H1 (cell line): ENCODE measurements at regions not wholly inside any gene's neighbourhood (a gene's known extent, or its start where the extent isn't known, plus 50 kb on each side); places are given as distances from the start of the nearest gene placed in this dataset.

ENCODE experiments used
- CTCF ChIA-PET: fragments of 300-600 bp; sonication (Branson Sonifier 250); formaldehyde crosslinking; loops from one replicate; lab custom pipeline; 2021; ENCODE audit not compliant: partially characterized antibody; lab: Charles Lee
- POLR2A ChIA-PET: fragments of 300-600 bp; sonication (Branson Sonifier 250); formaldehyde crosslinking; loops from one replicate; lab custom pipeline; 2021; ENCODE audit warnings: inconsistent platforms; ENCODE audit not compliant: partially characterized antibody; lab: Charles Lee
- DNase-seq, 2 experiments: peaks; one replicate each; pipeline versions ENCODE4 v3.0.0 to v3.0.0-alpha.2; 2010 to 2022; ENCODE audit warnings: low spot score in 2 of 2, low read depth in 1 of 2, mixed read lengths in 1 of 2
- FAIRE-seq: peaks from 2 replicates; lab custom pipeline; 2011; peaks lifted over from hg19 to GRCh38; lab: Jason Lieb, UNC
- H2AFZ ChIP-seq: 2 replicates; pipeline ENCODE4 v1.8.1; 2012; ENCODE audit warnings: low read length, inconsistent platforms
- H2AK5ac ChIP-seq: 2 replicates; pipeline ENCODE4 v1.6.1; 2013; ENCODE audit warnings: low read depth, low read length
- H2BK120ac ChIP-seq: replicated peaks from 2 replicates; pipeline ENCODE3; 2013; ENCODE audit warnings: low read depth, low read length, inconsistent platforms
- H2BK12ac ChIP-seq: 2 replicates; pipeline ENCODE4 v1.6.1; 2013; ENCODE audit warnings: low read depth, low read length
- H2BK15ac ChIP-seq: 2 replicates; pipeline ENCODE4 v1.6.1; 2013; ENCODE audit warnings: low read length
- H2BK20ac ChIP-seq: 2 replicates; pipeline ENCODE4 v1.6.1; 2013; ENCODE audit warnings: low read length
- H2BK5ac ChIP-seq: 2 replicates; pipeline ENCODE4 v1.6.1; 2013; ENCODE audit warnings: low read depth, low read length
- H3K14ac ChIP-seq: 2 replicates; pipeline ENCODE4 v1.6.1; 2013; ENCODE audit warnings: inconsistent platforms; ENCODE audit not compliant: insufficient read length
- H3K18ac ChIP-seq: 2 replicates; pipeline ENCODE4 v1.6.1; 2013; ENCODE audit warnings: low read length; ENCODE audit errors: extremely low read depth
- H3K23ac ChIP-seq: 2 replicates; pipeline ENCODE4 v1.6.1; 2013; ENCODE audit warnings: inconsistent platforms; ENCODE audit not compliant: insufficient read length
- H3K23me2 ChIP-seq: 2 replicates; pipeline ENCODE4 v1.6.1; 2013; ENCODE audit warnings: low read depth, low read length
- H3K27ac ChIP-seq: 2 replicates; pipeline ENCODE4 v1.6.1; 2011; ENCODE audit warnings: low read depth, low read length, inconsistent platforms
- H3K27me3 ChIP-seq, 4 experiments: replicated peaks in 1 of 4; 1 replicate in 1 of 4; 2 replicates in 3 of 4; pipeline versions ENCODE4 v1.6.1 to v1.8.1; 2011 to 2013; ENCODE audit warnings: low read length in 3 of 4, mild to moderate bottlenecking in 3 of 4, inconsistent platforms in 2 of 4, mixed read lengths in 2 of 4, moderate library complexity in 1 of 4; ENCODE audit not compliant: control insufficient read depth in 3 of 4, insufficient read depth in 3 of 4; ENCODE audit errors: extremely low read depth in 1 of 4
- H3K36me3 ChIP-seq, 4 experiments: 2 replicates each; pipeline versions ENCODE4 v1.6.1 to v1.8.1; 2011 to 2013; ENCODE audit warnings: mild to moderate bottlenecking in 4 of 4, low read length in 3 of 4, moderate library complexity in 2 of 4, control low read depth in 1 of 4, inconsistent platforms in 1 of 4; ENCODE audit not compliant: insufficient read depth in 4 of 4, control insufficient read depth in 2 of 4
- H3K4ac ChIP-seq: replicated peaks from 2 replicates; pipeline ENCODE3; 2013; ENCODE audit warnings: low read length, low read depth, mixed read lengths, inconsistent platforms; ENCODE audit not compliant: insufficient read length
- H3K4me1 ChIP-seq, 4 experiments: replicated peaks in 1 of 4; 1 replicate in 1 of 4; 2 replicates in 3 of 4; pipeline versions ENCODE4 v1.6.1 to v1.8.1; 2011 to 2013; ENCODE audit warnings: low read length in 3 of 4, inconsistent platforms in 2 of 4, mixed read lengths in 1 of 4; ENCODE audit not compliant: insufficient read depth in 4 of 4, control insufficient read depth in 3 of 4
- H3K4me2 ChIP-seq, 2 experiments: 2 replicates each; pipeline versions ENCODE4 v1.6.1 to v1.8.1; 2011 to 2013; ENCODE audit warnings: low read depth in 2 of 2, low read length in 2 of 2, control low read depth in 1 of 2, inconsistent platforms in 1 of 2, mild to moderate bottlenecking in 1 of 2; ENCODE audit not compliant: insufficient read depth in 1 of 2
- H3K4me3 ChIP-seq, 4 experiments: fragments of 200-600, 300-600 bp in 1 of 4; sonication (generic), shearing (Covaris generic), sonication (Bioruptor Twin) in 1 of 4; 2 replicates each; pipeline versions ENCODE4 v1.5.1 to v1.8.1; 2011 to 2016; ENCODE audit warnings: low read length in 4 of 4, low read depth in 3 of 4, control low read depth in 2 of 4, inconsistent platforms in 2 of 4, mild to moderate bottlenecking in 2 of 4, mixed read lengths in 1 of 4, moderate library complexity in 1 of 4; ENCODE audit not compliant: insufficient read depth in 2 of 4; ENCODE audit errors: extremely low read depth in 1 of 4
- H3K56ac ChIP-seq: replicated peaks from 2 replicates; pipeline ENCODE3; 2013; ENCODE audit warnings: low read depth, mild to moderate bottlenecking, mixed read lengths, low read length, inconsistent platforms; ENCODE audit not compliant: insufficient read length
- H3K79me1 ChIP-seq: 2 replicates; pipeline ENCODE4 v1.6.1; 2013; ENCODE audit warnings: low read depth, low read length, control low read depth
- H3K79me2 ChIP-seq, 2 experiments: 2 replicates each; pipeline versions ENCODE4 v1.6.1 to v1.8.1; 2012 to 2013; ENCODE audit warnings: low read length in 2 of 2, mild to moderate bottlenecking in 2 of 2, inconsistent platforms in 1 of 2; ENCODE audit not compliant: insufficient read depth in 2 of 2, control insufficient read depth in 1 of 2
- H3K9ac ChIP-seq, 4 experiments: replicated peaks in 1 of 4; 1 replicate in 1 of 4; 2 replicates in 3 of 4; pipeline versions ENCODE4 v1.6.1 to v1.8.1; 2011 to 2013; ENCODE audit warnings: low read depth in 3 of 4, low read length in 3 of 4, control low read depth in 2 of 4, mild to moderate bottlenecking in 2 of 4, moderate library complexity in 2 of 4, inconsistent platforms in 1 of 4; ENCODE audit errors: extremely low read depth in 1 of 4
- H3K9me3 ChIP-seq, 2 experiments: 2 replicates each; pipeline versions ENCODE4 v1.6.1 to v1.8.1; 2012 to 2013; ENCODE audit warnings: mild to moderate bottlenecking in 2 of 2, moderate library complexity in 2 of 2, control low read depth in 1 of 2, inconsistent platforms in 1 of 2, low read depth in 1 of 2, low read length in 1 of 2, mixed read lengths in 1 of 2; ENCODE audit not compliant: insufficient read depth in 2 of 2
- H4K20me1 ChIP-seq, 2 experiments: replicated peaks in 1 of 2; 2 replicates each; pipeline versions ENCODE3 to v1.8.1; 2011 to 2013; ENCODE audit warnings: inconsistent platforms in 2 of 2, low read length in 2 of 2, mild to moderate bottlenecking in 1 of 2; ENCODE audit not compliant: insufficient read depth in 2 of 2, control insufficient read depth in 1 of 2
- H4K5ac ChIP-seq: 2 replicates; pipeline ENCODE4 v1.6.1; 2013; ENCODE audit warnings: low read length, low read depth, mixed read lengths, inconsistent platforms; ENCODE audit not compliant: insufficient read length
- H4K8ac ChIP-seq: 2 replicates; pipeline ENCODE4 v1.8.0; 2013; ENCODE audit warnings: mild to moderate bottlenecking, moderate library complexity, low read length, inconsistent platforms; ENCODE audit not compliant: insufficient read depth; ENCODE audit errors: extremely low read depth
- H4K91ac ChIP-seq: replicated peaks from 2 replicates; pipeline ENCODE3; 2013; ENCODE audit warnings: low read length, mixed read lengths, inconsistent platforms; ENCODE audit not compliant: insufficient read length
- KDM4A ChIP-seq: IDR thresholded peaks from one replicate; pipeline ENCODE4 v1.7.1; 2012; ENCODE audit warnings: low read depth, mild to moderate bottlenecking, moderate library complexity, low read length, inconsistent platforms; ENCODE audit not compliant: severe bottlenecking
- KDM5A ChIP-seq: fragments of 200-600 bp; IDR thresholded peaks from 2 replicates; pipeline ENCODE4 v1.7.1; 2012; ENCODE audit warnings: mild to moderate bottlenecking, low read length, inconsistent platforms, mixed read lengths
- MAFK ChIP-seq: IDR thresholded peaks from 2 replicates; pipeline ENCODE4 v1.6.1; 2012; ENCODE audit warnings: low read depth, mild to moderate bottlenecking, improper control_type of control experiment, low read length
- PHF8 ChIP-seq: fragments of 200-600 bp; sonication (generic); conservative IDR thresholded peaks from 2 replicates; pipeline ENCODE4 v1.7.1; 2012; ENCODE audit warnings: low read depth, mild to moderate bottlenecking, inconsistent platforms, low read length, moderate library complexity
- POLR2A ChIP-seq, 2 experiments: IDR thresholded peaks; 1 replicate in 1 of 2; 2 replicates in 1 of 2; pipeline ENCODE4 v1.6.1; 2011; ENCODE audit warnings: low read depth in 2 of 2, low read length in 2 of 2, mild to moderate bottlenecking in 2 of 2; ENCODE audit errors: control extremely low read depth in 1 of 2
- SIRT6 ChIP-seq: IDR thresholded peaks from one replicate; pipeline ENCODE4 v1.7.1; 2012; ENCODE audit warnings: low read length, inconsistent platforms
- YY1 ChIP-seq: IDR thresholded peaks from 2 replicates; pipeline ENCODE4 v1.6.1; 2011; ENCODE audit warnings: low read depth, mild to moderate bottlenecking, low read length
- ZNF274 ChIP-seq: IDR thresholded peaks from 2 replicates; pipeline ENCODE4 v1.7.0; 2012; ENCODE audit warnings: low read length, borderline replicate concordance; ENCODE audit errors: extremely low read depth
- TF ChIP-seq, protein P1 (sequence below): IDR thresholded peaks from 2 replicates; pipeline ENCODE4 v1.6.1; 2011; ENCODE audit warnings: low read length, improper control_type of control experiment

DNA sequence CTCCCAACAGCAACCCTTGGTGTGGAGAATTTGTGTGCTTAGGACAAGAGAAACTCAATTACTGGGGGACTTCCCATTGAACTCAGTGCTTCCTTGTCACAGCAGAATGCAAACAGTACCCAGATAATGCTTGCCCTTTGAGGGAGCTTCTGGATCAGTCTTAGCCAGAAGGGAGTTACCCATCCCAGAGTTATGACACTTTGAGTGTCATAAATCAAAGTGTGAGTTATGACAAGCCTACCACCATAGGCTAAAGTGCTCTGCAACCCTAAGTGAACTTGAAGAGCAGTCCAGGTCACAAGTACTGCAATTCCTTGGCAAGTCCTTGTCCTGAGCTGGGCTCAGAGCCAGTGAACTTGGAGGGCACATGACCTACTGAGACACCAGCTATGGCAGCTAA lies 1513.9 kb upstream of the PCDH10 start:
- H3K36me3 ChIP-seq: peaks cover 0 to 5% (median 0%) of the 10 kb centered on the region in 4 experiments; a peak in 1 of 8 replicates
- no peak overlapping the region for H2BK120ac ChIP-seq
- H4K20me1 ChIP-seq: no peaks in the 10 kb centered on the region
- no peaks in the 10 kb centered on the region for H3K23me2 ChIP-seq
- H4K5ac ChIP-seq: no peak overlapping the region
- no peak overlapping the region for H3K56ac ChIP-seq
- no peak overlapping the region for H2AFZ ChIP-seq
- no peak overlapping the region for H4K8ac ChIP-seq
- FAIRE-seq (no peak), DNase-seq (no peak)
- H3K4me3 ChIP-seq: no peak overlapping the region
- H3K27ac ChIP-seq: no peak overlapping the region
- H3K23ac ChIP-seq: no peak overlapping the region
- H3K9ac ChIP-seq: no peak overlapping the region
- H3K9me3 ChIP-seq: peaks cover 13 to 15% of the 10 kb centered on the region in 2 experiments; a peak in 3 of 4 replicates
- no peak overlapping the region for H2BK15ac ChIP-seq
- H3K4me1 ChIP-seq: no peaks in the 10 kb centered on the region
- ChIA-PET POLR2A (no interaction called here), CTCF (interaction anchor here (1.6 kb wide), 1 partner anchor 9 kb away, joined by 7 read pairs; no protein-coding TSS in a partner anchor)
- no peaks in the 10 kb centered on the region for H3K79me1 ChIP-seq
- H3K79me2 ChIP-seq: no peaks in the 10 kb centered on the region
- H3K4me2 ChIP-seq: no peak overlapping the region
- no peak overlapping the region for H2BK5ac ChIP-seq
- H2BK12ac ChIP-seq: no peak overlapping the region
- no peak overlapping the region for H4K91ac ChIP-seq
- H2BK20ac ChIP-seq: no peak overlapping the region
- no peak overlapping the region for H2AK5ac ChIP-seq
- H3K18ac ChIP-seq: no peak overlapping the region
- no peaks in the 10 kb centered on the region for H3K27me3 ChIP-seq
- no peak overlapping the region for H3K14ac ChIP-seq
- H3K4ac ChIP-seq: no peak overlapping the region
- TF ChIP-seq MAFK: no peak
- no peak for TF ChIP-seq KDM5A
- no peak for TF ChIP-seq KDM4A
- no peak for TF ChIP-seq PHF8
- TF ChIP-seq SIRT6: no peak
- TF ChIP-seq POLR2A (IDR thresholded peaks at IDR 0.05; ENCODE audit: control extremely low read depth in 1 of 2, low read depth in 2 of 2, low read length in 2 of 2): no peak
- TF ChIP-seq, protein P1, sequence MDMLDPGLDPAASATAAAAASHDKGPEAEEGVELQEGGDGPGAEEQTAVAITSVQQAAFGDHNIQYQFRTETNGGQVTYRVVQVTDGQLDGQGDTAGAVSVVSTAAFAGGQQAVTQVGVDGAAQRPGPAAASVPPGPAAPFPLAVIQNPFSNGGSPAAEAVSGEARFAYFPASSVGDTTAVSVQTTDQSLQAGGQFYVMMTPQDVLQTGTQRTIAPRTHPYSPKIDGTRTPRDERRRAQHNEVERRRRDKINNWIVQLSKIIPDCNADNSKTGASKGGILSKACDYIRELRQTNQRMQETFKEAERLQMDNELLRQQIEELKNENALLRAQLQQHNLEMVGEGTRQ: no peak
- no peak for TF ChIP-seq ZNF274
- TF ChIP-seq YY1: no peak
